ENCODE measurements at regions not wholly inside any gene's neighbourhood (a gene's known extent, or its start where the extent isn't known, plus 50 kb on each side); places are given as distances from the start of the nearest gene placed in this dataset.

GRCh38 chr3:59339818-59340217 is 290.0 kb upstream of the CFAP20DC start:
- no peak for DNase-seq (ENCODE audit: low read depth in 2 of 2)

GRCh38 chr3:59338934-59339333 is 289.1 kb upstream of the CFAP20DC start:
- DNase-seq (ENCODE audit: low read depth in 2 of 2) = no peak

DNA sequence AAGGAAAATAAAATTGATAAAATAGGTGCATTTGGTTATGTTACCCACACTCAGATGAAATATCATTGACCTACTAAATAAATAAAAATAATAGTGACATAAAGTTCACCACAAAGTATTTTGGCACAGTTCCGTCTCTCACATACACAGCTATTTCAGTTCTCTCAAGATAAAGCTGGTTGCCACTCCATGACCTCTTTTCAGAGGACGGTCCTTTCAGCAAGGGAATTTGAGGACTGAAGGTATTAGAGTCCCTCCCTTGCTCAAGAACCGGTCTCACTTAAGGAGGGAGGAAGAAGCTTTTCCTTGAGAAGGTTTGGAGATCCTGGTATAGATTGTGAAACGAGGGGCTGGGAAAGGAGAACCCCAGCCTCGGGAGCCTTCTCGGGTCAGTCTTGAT is 285.5 kb upstream of the CFAP20DC start:
- no peak for DNase-seq (ENCODE audit: low read depth in 2 of 2)

- DNase-seq (ENCODE audit: low read depth in 2 of 2) = no peak
Measured at GRCh38 chr3:59334585-59334984, 284.8 kb upstream of the CFAP20DC start.

DNA sequence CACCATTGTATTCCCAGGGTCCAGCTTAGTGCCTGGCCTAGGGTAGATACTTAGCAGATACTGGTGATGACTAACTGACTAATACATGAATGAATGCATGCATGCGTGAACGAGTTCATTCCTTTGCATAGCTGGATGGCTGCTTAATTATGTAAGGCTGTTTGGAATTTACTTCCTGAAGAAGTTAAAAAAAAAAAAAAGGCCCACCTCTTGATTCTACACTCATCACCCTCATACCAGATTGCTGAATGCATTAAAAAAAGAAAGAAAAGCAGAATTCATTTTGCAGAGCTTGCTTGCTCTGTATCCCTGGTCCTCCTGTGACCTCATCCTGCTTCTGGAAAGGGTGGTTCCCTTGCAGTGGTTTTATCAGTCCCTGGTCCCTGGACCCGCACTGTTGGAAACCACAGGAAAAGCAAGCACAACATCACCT is 277.6 kb upstream of the CFAP20DC start:
- no peak for DNase-seq (ENCODE audit: low read depth in 2 of 2)

DNA sequence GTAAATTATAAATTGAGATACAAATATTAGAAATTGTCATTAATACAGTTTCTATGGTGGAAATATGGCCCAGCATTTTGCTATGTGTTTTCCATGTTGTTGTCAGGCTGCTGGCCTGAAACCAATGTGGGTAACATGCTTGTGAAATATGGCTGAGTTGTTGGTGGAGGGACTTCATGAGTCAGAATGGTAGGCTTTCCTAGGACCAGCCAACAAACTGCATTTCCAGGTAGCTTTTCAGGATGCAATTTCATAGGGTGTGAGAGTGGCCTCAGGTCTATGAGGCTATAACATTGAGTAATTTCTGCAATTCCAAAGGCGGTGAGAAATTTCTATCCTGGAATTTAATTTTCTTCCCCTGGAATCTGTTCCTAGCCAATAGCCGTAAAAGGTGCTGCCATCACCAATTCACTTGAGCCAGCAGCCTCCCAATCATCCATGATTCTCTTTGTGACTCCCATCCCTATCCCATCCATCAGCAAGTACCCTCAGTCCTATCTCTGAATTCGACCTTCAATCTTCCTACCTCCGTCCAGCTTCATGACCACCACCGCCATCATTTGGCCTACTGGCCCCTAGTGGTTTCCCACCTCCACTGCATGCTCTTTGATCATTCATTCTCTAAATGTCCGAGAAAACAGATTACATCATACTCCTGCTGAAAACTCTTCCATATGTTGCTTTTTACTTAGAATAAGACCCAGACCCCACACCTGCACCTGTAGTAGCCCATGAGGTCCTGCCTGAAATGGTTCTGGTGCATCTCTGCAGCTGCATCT is 276.6 kb upstream of the CFAP20DC start:
- DNase-seq (ENCODE audit: low read depth in 2 of 2) = no peak

DNA sequence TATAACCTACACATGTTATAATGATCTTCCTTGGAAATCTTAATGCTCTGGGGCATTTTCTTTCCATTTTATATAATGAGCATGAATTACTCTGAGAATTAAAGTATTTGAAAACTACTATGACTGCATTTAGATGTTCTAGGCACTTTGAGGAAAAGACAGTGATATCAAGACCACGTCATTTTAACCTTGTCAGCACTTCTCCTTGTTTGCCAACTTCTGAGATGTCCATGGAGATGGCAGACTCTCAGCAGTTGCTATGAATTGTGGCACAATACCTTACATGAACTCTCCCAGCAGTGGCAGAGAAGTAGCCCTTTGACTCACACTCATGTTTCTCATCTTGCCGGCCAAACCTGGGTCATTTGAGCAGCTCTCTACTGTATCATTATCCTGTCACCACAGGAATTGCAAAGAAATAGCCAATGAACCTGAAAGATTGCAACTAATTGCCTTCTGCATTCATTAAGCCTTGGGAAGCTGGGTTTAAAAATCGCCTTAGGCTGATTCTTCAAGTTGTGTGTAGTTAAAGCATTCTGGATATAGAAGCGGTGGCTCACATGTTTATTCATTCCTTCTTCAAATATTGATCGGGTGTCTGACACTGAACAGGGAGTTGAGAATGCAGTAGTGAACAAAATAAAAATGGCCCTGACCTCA is 272.2 kb upstream of the CFAP20DC start:
- DNase-seq (ENCODE audit: low read depth in 2 of 2) = no peak

GRCh38 chr3:59320080-59320479 is 270.3 kb upstream of the CFAP20DC start:
- DNase-seq (ENCODE audit: low read depth in 2 of 2) = no peak

- DNase-seq (ENCODE audit: low read depth in 2 of 2) = no peak
Measured at GRCh38 chr3:59319442-59319841, 269.6 kb upstream of the CFAP20DC start.

GRCh38 chr3:59318881-59319280 is 269.1 kb upstream of the CFAP20DC start:
- no peak for DNase-seq (ENCODE audit: low read depth in 2 of 2)

DNA sequence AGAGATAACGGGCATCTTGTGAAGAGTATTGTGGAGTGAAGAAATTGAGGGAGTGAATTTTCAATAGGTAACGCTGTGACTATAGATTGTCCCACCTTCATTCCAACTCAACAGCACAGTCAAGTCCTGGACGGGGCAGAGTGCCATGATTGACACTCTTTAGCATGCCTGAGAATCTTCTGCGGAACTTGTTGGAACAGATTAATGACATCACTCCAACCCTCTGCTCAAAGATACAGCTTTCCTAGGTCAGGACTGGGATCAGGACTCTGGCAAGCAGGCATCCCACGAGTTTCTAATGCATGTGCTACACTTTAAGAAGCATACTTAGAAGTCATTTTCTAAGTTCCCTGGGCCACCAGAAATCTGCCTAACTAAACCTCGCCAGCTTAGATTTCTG is 267.6 kb upstream of the CFAP20DC start:
- no peak for DNase-seq (ENCODE audit: low read depth in 2 of 2)

DNA sequence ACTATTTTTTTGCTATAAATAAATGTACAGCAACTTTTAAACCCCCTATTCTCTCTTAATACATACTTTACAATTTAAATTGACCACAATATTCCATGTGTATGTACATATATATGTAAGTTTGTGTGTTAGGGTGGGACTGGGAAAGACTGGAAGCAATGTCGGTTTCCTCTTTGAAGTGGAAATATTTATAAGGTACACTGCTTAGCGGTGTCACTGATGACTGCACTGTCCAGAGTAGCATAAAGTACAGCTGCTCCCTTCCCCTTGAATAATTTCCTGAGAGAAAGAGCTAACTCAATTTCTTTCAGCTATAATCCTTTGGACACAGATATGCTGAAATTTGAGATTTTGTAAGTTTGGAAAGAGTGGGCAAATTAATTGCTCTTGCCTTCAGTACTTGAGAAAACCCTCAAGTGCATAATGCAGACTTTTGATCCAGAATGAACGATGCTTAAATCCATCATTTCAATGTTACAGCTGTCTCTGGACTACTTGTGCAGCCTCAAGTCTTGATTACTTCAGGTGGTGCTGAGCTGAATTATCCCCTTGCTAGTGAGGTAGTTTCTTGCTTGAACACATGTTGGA is 267.0 kb upstream of the CFAP20DC start:
- no peak for DNase-seq (ENCODE audit: low read depth in 2 of 2)

DNA sequence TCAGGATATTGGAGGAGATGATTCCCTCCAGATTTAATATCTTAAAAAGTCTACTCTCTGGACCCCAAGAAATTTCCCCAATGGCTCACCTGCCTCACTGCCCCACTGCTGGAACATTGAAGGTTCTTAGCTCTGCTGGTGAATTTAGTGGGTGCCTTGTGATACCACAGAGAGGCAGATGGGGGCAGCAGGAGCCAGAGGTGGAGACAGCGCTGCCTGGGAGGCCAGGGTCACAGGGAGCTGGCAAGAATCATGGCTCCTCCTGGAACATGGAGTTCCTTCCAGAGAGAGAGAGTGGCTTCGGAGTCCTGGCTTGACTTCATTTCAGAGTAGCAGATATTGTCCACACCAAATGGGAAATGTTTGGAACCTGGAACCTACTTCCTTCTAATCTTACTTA is 263.5 kb upstream of the CFAP20DC start:
- DNase-seq (ENCODE audit: low read depth in 2 of 2) = no peak

GRCh38 chr3:59311231-59311630 is 261.4 kb upstream of the CFAP20DC start:
- no peak for DNase-seq (ENCODE audit: low read depth in 2 of 2)

GRCh38 chr3:59310736-59311135 is 260.9 kb upstream of the CFAP20DC start:
- no peak for DNase-seq (ENCODE audit: low read depth in 2 of 2)

DNA sequence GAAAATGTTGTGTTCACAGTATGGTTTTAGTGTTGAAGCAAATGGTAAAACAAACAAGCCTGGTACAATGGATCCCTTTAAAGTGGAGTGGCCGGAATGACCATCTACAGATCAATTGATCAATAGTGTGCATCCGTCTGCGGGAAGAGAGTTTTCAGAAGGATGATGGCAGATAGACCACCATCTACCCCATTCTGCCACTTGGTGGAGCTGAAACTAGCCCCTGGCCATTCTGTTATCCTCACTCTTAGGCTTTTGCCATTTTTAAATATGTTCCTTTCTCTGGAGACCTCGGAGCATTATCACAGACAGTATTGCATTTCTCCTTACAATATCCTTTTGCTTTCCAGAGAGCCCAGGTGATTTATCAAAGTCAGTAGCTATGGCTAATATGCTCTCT is 258.9 kb upstream of the CFAP20DC start:
- no peak for DNase-seq (ENCODE audit: low read depth in 2 of 2)

- DNase-seq (ENCODE audit: low read depth in 2 of 2) = no peak
Measured at GRCh38 chr3:59308001-59308400, 258.2 kb upstream of the CFAP20DC start.

DNA sequence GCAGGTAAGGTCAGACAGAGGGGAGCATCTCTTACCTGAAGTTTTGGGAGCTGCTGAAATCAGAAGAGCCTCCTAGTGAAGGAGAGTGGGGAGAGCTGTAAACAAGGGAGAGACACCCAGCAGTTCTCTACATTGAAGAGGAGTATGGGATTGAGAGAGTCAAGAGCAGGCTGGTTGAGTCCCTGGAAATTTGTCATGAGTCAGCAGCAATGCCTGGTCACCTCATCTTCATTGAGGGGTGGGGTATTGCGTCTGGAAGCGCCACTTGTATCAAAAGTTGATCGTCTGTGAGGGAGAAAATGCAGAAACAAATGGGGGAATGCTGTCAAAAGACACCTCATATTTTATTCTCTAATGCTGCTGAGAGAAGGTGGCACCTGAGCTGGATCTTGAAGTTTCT is 256.6 kb upstream of the CFAP20DC start:
- no peak for DNase-seq (ENCODE audit: low read depth in 2 of 2)

DNA sequence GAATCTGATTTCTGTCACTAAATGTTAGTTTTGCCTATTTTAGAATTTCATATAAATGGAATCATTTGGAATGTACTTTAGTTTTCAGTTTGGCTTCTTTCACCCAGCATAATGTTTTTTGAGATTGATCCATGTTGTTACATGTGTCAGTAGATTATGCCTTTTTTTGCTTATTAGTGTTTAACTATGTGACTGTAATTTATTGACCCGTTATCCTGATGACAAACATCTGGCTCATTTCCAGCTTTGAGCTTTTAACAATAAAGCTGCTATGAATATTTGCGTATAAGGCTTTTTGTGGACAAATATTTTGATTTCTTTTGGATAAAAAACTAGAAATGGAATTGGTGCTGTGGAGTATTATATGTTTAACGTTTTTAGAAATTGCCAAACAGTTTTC is 254.5 kb upstream of the CFAP20DC start:
- DNase-seq (ENCODE audit: low read depth in 2 of 2) = no peak

- DNase-seq (ENCODE audit: low read depth in 2 of 2) = no peak
Measured at GRCh38 chr3:59303452-59303851, 253.6 kb upstream of the CFAP20DC start.

DNA sequence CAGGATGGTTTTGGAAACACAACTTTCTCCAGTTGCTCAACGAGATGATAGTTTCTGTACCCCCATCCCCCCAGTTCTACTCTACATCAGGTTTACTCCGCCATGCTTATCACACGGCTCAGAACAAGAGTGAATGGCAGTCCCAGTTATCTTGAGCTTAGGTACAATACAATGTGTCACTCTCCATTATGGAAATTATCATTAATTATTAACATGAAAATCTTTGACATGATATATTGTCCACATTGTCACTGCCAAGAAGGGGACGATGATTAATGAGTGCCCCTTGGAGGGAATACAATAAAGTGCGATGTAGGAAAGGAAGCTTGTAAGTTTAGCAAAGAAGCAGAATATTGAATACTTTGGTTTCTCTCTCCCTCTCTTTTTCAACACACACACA is 252.6 kb upstream of the CFAP20DC start:
- no peak for DNase-seq (ENCODE audit: low read depth in 2 of 2)

DNA sequence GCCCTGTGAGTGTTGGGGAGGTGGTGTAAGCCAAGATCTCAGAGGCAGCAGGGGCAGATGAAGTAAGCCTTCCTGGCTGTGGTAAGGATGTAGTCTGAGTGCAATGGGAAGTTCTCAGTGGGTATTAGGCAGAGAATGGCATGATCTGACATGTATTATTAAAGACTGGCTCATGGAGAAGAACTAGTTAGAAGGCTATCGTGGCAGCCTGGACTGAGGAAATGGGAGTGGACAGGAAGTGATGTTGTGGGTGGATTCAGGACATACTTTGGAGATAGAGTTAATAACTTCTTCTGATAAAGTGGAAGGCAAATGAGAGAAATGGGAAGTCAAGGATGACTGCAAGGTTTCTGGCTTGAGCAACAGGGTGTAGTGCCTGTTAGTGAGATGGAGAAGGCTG is 250.9 kb upstream of the CFAP20DC start:
- DNase-seq (ENCODE audit: low read depth in 2 of 2) = no peak

GRCh38 chr3:59299561-59299960 is 249.7 kb upstream of the CFAP20DC start:
- DNase-seq (ENCODE audit: low read depth in 2 of 2) = no peak

Measured in stimulated activated CD8-positive, alpha-beta memory T cell treated with anti-CD3 and anti-CD28 coated beads, Interleukin-7, amount 100 ng/mL, for 1 hour (primary cell).